GM12892 (cell line): ENCODE measurements at regions not wholly inside any gene's neighbourhood (a gene's known extent, or its start where the extent isn't known, plus 50 kb on each side); places are given as distances from the start of the nearest gene placed in this dataset.

Experiments
- POLR2A ChIP-seq: IDR thresholded peaks from 2 replicates; pipeline ENCODE4 v1.6.1; 2011; ENCODE audit warnings: low read depth, low read length, control low read depth
- POLR2AphosphoS5 ChIP-seq: IDR thresholded peaks from 2 replicates; pipeline ENCODE4 v1.6.1; 2011; ENCODE audit warnings: low read depth, low read length, control low read depth

- no peak for TF ChIP-seq POLR2AphosphoS5
- no peak for TF ChIP-seq POLR2A
These were observed 61.8 kb upstream of the MLN start for GRCh38 chr6:33865478-33866077.
